HEK293 (cell line): ENCODE measurements at regions not wholly inside any gene's neighbourhood (a gene's known extent, or its start where the extent isn't known, plus 50 kb on each side); places are given as distances from the start of the nearest gene placed in this dataset.

Experiments
- CTCF ChIA-PET: fragments of 350-600 bp; formaldehyde crosslinking; extraction: SDS; loops from one replicate; lab custom pipeline; 2021; ENCODE audit warnings: antibody characterized with exemption; lab: Yijun Ruan, JAX
- POLR2A ChIA-PET: fragments of 300-600 bp; formaldehyde crosslinking; extraction: SDS; loops from one replicate; lab custom pipeline; 2020; ENCODE audit warnings: antibody characterized with exemption, inconsistent platforms; lab: Yijun Ruan, JAX
- H3K27ac ChIP-seq: fragments of 200-500 bp; sonication (Bioruptor generic); 2 replicates; pipeline ENCODE4 v1.5.1; 2014; ENCODE audit warnings: low read depth, low read length, control low read depth, inconsistent platforms; ENCODE audit errors: extremely low read depth
- H3K36me3 ChIP-seq, 2 experiments: fragments of 200-500 bp in 1 of 2; sonication (Bioruptor generic) in 1 of 2; 1 replicate in 1 of 2; 2 replicates in 1 of 2; pipeline ENCODE4 v1.5.1; 2014 to 2017; ENCODE audit warnings: inconsistent platforms in 2 of 2, low read length in 2 of 2; ENCODE audit not compliant: control insufficient read depth in 2 of 2, insufficient read depth in 1 of 2
- H3K4me1 ChIP-seq: fragments of 200-500 bp; sonication (Bioruptor generic); 2 replicates; pipeline ENCODE4 v1.5.1; 2014; ENCODE audit warnings: mild to moderate bottlenecking, low read length, inconsistent platforms; ENCODE audit not compliant: control insufficient read depth, insufficient read depth
- H3K4me3 ChIP-seq: 2 replicates; pipeline ENCODE4 v1.5.1; 2011; ENCODE audit warnings: low read depth, mild to moderate bottlenecking, control low read depth, low read length, moderate library complexity
- H3K9me3 ChIP-seq: fragments of 200-500 bp; sonication (Bioruptor generic); 2 replicates; pipeline ENCODE4 v1.5.1; 2014; ENCODE audit warnings: low read depth, low read length, inconsistent platforms; ENCODE audit not compliant: control insufficient read depth, insufficient read depth
- GLIS2 ChIP-seq: fragments of 450-650 bp; formaldehyde crosslinking; IDR thresholded peaks from 2 replicates; pipeline ENCODE4 v1.5.1; 2016; ENCODE audit warnings: missing biosample characterization, missing genetic modification characterization
- MZF1 ChIP-seq: fragments of 450-650 bp; formaldehyde crosslinking; IDR thresholded peaks from 2 replicates; pipeline ENCODE4 v1.5.1; 2017; ENCODE audit warnings: missing biosample characterization, missing genetic modification characterization, borderline replicate concordance
- TCF7L2 ChIP-seq: IDR thresholded peaks from 2 replicates; pipeline ENCODE4 v1.6.1; 2011; ENCODE audit warnings: low read depth, mild to moderate bottlenecking, inconsistent platforms, low read length, moderate library complexity, borderline replicate concordance
- ZNF16 ChIP-seq: fragments of 450-650 bp; formaldehyde crosslinking; IDR thresholded peaks from 2 replicates; pipeline ENCODE4 v1.5.1; 2016; ENCODE audit warnings: low read depth, missing biosample characterization, missing genetic modification characterization
- ZNF19 ChIP-seq: fragments of 450-650 bp; formaldehyde crosslinking; IDR thresholded peaks from 2 replicates; pipeline ENCODE4; 2016; ENCODE audit warnings: missing biosample characterization, missing genetic modification characterization, low read depth
- ZNF24 ChIP-seq: fragments of 450-650 bp; formaldehyde crosslinking; IDR thresholded peaks from 2 replicates; pipeline ENCODE4 v1.5.1; 2016; ENCODE audit warnings: missing biosample characterization, missing genetic modification characterization
- ZNF292 ChIP-seq: fragments of 450-650 bp; formaldehyde crosslinking; IDR thresholded peaks from 2 replicates; pipeline ENCODE4 v1.5.1; 2016; ENCODE audit warnings: low read depth, missing biosample characterization, missing genetic modification characterization, borderline replicate concordance
- ZNF324 ChIP-seq: fragments of 450-650 bp; formaldehyde crosslinking; IDR thresholded peaks from 2 replicates; pipeline ENCODE4 v1.5.1; 2016; ENCODE audit warnings: missing biosample characterization, missing genetic modification characterization
- ZNF354C ChIP-seq: fragments of 450-650 bp; formaldehyde crosslinking; IDR thresholded peaks from 2 replicates; pipeline ENCODE4 v1.5.1; 2016; ENCODE audit warnings: missing biosample characterization, missing genetic modification characterization, low read depth, borderline replicate concordance
- ZNF548 ChIP-seq: fragments of 450-650 bp; formaldehyde crosslinking; IDR thresholded peaks from 2 replicates; pipeline ENCODE4 v1.5.1; 2016; ENCODE audit warnings: missing biosample characterization, missing genetic modification characterization
- ZNF792 ChIP-seq: fragments of 450-650 bp; formaldehyde crosslinking; IDR thresholded peaks from 2 replicates; pipeline ENCODE4 v1.5.1; 2016; ENCODE audit warnings: missing biosample characterization, missing genetic modification characterization
- ZNF843 ChIP-seq: fragments of 450-650 bp; formaldehyde crosslinking; IDR thresholded peaks from 2 replicates; pipeline ENCODE4 v1.5.1; 2016; ENCODE audit warnings: missing biosample characterization, missing genetic modification characterization
- TF ChIP-seq, protein P1 (sequence below): fragments of 450-650 bp; formaldehyde crosslinking; IDR thresholded peaks from 2 replicates; pipeline ENCODE4 v1.5.1; 2016; ENCODE audit warnings: missing biosample characterization, missing genetic modification characterization
- TF ChIP-seq, protein P2 (sequence below): fragments of 450-650 bp; formaldehyde crosslinking; IDR thresholded peaks from 2 replicates; pipeline ENCODE4 v1.5.1; 2016; ENCODE audit warnings: missing biosample characterization, missing genetic modification characterization, low read depth
- TF ChIP-seq, protein P3 (sequence below): fragments of 450-650 bp; formaldehyde crosslinking; IDR thresholded peaks from 2 replicates; pipeline ENCODE4 v1.5.1; 2016; ENCODE audit warnings: missing biosample characterization, missing genetic modification characterization
- TF ChIP-seq, protein P4 (sequence below): fragments of 450-650 bp; formaldehyde crosslinking; IDR thresholded peaks from 2 replicates; pipeline ENCODE4 v1.5.1; 2016; ENCODE audit warnings: missing biosample characterization, missing genetic modification characterization
- TF ChIP-seq, protein P5 (sequence below): fragments of 450-650 bp; formaldehyde crosslinking; IDR thresholded peaks from 2 replicates; pipeline ENCODE4 v1.5.1; 2016; ENCODE audit warnings: missing biosample characterization, missing genetic modification characterization

DNA sequence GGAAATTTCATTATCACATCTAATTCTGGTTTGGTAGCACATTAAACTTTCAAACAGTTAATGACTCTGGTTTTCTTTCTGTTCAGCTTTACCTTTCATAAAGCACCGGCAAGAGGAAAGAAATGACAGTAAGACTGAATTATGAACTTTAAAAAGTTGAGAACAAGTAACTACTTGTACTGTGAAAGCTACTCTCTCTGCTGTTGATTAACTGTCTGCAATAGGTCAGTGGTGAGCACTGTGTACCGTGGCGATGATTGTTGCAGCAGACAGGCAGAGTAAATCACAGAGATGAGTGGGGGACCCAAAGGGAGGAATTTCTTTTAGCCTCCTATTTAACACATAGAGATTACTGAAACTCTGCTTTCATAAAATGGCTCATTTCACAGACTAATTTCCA lies 74.0 kb upstream of the MEF2C start:
- no peaks in the 10 kb centered on the region for H3K36me3 ChIP-seq
- TF ChIP-seq, protein P1, sequence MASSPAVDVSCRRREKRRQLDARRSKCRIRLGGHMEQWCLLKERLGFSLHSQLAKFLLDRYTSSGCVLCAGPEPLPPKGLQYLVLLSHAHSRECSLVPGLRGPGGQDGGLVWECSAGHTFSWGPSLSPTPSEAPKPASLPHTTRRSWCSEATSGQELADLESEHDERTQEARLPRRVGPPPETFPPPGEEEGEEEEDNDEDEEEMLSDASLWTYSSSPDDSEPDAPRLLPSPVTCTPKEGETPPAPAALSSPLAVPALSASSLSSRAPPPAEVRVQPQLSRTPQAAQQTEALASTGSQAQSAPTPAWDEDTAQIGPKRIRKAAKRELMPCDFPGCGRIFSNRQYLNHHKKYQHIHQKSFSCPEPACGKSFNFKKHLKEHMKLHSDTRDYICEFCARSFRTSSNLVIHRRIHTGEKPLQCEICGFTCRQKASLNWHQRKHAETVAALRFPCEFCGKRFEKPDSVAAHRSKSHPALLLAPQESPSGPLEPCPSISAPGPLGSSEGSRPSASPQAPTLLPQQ (tag by site-specific recombination): no peak
- TF ChIP-seq TCF7L2 (no peak), ZNF19 (no peak), MZF1 (no peak), ZNF354C (tag by site-specific recombination) (no peak), GLIS2 (no peak), ZNF24 (tag by site-specific recombination) (no peak)
- TF ChIP-seq, protein P2, sequence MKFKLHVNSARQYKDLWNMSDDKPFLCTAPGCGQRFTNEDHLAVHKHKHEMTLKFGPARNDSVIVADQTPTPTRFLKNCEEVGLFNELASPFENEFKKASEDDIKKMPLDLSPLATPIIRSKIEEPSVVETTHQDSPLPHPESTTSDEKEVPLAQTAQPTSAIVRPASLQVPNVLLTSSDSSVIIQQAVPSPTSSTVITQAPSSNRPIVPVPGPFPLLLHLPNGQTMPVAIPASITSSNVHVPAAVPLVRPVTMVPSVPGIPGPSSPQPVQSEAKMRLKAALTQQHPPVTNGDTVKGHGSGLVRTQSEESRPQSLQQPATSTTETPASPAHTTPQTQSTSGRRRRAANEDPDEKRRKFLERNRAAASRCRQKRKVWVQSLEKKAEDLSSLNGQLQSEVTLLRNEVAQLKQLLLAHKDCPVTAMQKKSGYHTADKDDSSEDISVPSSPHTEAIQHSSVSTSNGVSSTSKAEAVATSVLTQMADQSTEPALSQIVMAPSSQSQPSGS: no peak
- TF ChIP-seq, protein P3, sequence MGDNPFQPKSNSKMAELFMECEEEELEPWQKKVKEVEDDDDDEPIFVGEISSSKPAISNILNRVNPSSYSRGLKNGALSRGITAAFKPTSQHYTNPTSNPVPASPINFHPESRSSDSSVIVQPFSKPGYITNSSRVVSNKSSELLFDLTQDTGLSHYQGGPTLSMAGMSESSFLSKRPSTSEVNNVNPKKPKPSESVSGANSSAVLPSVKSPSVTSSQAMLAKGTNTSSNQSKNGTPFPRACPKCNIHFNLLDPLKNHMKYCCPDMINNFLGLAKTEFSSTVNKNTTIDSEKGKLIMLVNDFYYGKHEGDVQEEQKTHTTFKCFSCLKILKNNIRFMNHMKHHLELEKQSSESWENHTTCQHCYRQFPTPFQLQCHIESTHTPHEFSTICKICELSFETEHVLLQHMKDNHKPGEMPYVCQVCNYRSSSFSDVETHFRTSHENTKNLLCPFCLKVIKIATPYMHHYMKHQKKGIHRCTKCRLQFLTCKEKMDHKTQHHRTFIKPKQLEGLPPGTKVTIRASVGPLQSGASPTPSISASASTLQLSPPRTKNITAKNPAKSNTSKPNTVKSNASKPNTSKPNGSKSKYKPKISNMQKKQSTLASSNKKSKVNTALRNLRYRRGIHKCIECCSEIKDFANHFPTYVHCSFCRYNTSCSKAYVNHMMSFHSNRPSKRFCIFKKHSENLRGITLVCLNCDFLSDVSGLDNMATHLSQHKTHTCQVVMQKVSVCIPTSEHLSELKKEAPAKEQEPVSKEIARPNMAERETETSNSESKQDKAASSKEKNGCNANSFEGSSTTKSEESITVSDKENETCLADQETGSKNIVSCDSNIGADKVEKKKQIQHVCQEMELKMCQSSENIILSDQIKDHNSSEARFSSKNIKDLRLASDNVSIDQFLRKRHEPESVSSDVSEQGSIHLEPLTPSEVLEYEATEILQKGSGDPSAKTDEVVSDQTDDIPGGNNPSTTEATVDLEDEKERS (tag by site-specific recombination): no peak
- TF ChIP-seq, protein P4, sequence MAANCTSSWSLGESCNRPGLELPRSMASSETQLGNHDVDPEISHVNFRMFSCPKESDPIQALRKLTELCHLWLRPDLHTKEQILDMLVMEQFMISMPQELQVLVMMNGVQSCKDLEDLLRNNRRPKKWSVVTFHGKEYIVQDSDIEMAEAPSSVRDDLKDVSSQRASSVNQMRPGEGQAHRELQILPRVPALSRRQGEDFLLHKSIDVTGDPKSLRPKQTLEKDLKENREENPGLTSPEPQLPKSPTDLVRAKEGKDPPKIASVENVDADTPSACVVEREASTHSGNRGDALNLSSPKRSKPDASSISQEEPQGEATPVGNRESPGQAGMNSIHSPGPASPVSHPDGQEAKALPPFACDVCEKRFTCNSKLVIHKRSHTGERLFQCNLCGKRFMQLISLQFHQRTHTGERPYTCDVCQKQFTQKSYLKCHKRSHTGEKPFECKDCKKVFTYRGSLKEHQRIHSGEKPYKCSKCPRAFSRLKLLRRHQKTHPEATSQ (tag by site-specific recombination): no peak
- H3K9me3 ChIP-seq: no peaks in the 10 kb centered on the region
- no peak overlapping the region for H3K4me3 ChIP-seq
- POLR2A ChIA-PET: no interaction called here
- no peak overlapping the region for H3K27ac ChIP-seq
- CTCF ChIA-PET: interaction anchor here (0.6 kb wide), 1 partner anchor 141 kb away, joined by 3 read pairs; no protein-coding TSS in a partner anchor
- H3K4me1 ChIP-seq: peaks cover 11% of the 10 kb centered on the region

DNA sequence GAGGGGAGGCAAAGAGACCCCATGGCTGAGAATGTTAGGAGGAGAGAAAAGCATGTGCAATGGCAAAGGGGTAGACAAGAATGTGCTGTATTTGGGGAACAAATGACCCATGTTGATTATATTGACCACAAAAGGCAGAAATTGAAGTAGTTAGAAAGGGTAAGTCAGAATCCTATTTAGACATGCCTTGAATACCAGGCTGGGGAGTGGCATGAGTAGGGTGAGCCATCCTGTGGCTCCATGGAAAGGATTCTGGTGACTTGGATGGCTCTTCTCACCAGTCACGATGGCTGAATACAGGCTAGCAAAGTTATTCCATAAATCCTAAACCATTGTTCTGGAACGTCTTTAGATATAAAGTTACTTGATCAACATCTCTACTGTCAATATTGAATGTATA lies 73.4 kb upstream of the MEF2C start:
- Histone ChIP-seq H3K9me3 (no peaks in the 10 kb centered on the region), H3K4me1 (peaks cover 11% of the 10 kb centered on the region), H3K36me3 (no peaks in the 10 kb centered on the region), H3K4me3 (no peak overlapping the region), H3K27ac (no peak overlapping the region)
- TF ChIP-seq ZNF548 (tag by site-specific recombination) (no peak), ZNF16 (no peak), ZNF792 (tag by site-specific recombination) (no peak), ZNF292 (tag by site-specific recombination) (no peak), TCF7L2 (no peak), ZNF324 (tag by site-specific recombination) (no peak), ZNF843 (tag by site-specific recombination) (no peak)
- TF ChIP-seq, protein P5, sequence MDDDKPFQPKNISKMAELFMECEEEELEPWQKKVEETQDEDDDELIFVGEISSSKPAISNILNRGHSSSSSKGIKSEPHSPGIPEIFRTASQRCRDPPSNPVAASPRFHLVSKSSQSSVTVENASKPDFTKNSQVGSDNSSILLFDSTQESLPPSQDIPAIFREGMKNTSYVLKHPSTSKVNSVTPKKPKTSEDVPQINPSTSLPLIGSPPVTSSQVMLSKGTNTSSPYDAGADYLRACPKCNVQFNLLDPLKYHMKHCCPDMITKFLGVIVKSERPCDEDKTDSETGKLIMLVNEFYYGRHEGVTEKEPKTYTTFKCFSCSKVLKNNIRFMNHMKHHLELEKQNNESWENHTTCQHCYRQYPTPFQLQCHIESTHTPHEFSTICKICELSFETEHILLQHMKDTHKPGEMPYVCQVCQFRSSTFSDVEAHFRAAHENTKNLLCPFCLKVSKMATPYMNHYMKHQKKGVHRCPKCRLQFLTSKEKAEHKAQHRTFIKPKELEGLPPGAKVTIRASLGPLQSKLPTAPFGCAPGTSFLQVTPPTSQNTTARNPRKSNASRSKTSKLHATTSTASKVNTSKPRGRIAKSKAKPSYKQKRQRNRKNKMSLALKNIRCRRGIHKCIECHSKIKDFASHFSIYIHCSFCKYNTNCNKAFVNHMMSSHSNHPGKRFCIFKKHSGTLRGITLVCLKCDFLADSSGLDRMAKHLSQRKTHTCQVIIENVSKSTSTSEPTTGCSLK: no peak
- ChIA-PET POLR2A (no interaction called here), CTCF (no interaction called here)
